ENCODE measurements at regions not wholly inside any gene's neighbourhood (a gene's known extent, or its start where the extent isn't known, plus 50 kb on each side); places are given as distances from the start of the nearest gene placed in this dataset.

GRCh38 chr1:30809514-30810263, 52.1 kb upstream of the LAPTM5 start:
- no peaks in the 10 kb centered on the region for H3K9me3 ChIP-seq (ENCODE audit: control insufficient read depth in 2 of 2, low read length in 2 of 2)
- H3K27ac ChIP-seq (ENCODE audit: low read depth in 2 of 2, low read length in 2 of 2): peak overlapping the region; percentile 13 to 59
- H3K27me3 ChIP-seq (ENCODE audit: control insufficient read depth in 2 of 2, insufficient read depth in 2 of 2, low read length in 2 of 2): peaks cover 9% of the 10 kb centered on the region in 2 donors
- no peak overlapping the region for H3K9ac ChIP-seq (ENCODE audit: low read depth in 1 of 2, low read length in 2 of 2)
- H3K4me3 ChIP-seq (ENCODE audit: low read length in 2 of 2): no peak overlapping the region
- peaks cover 2 to 3% of the 10 kb centered on the region in 2 donors for H3K4me1 ChIP-seq (ENCODE audit: control insufficient read depth in 2 of 2, insufficient read depth in 2 of 2, low read length in 2 of 2)
- no peaks in the 10 kb centered on the region for H3K36me3 ChIP-seq (ENCODE audit: control insufficient read depth in 2 of 2, insufficient read depth in 2 of 2, low read length in 2 of 2)

- peaks cover 7 to 9% of the 10 kb centered on the region in 2 donors for H3K27me3 ChIP-seq (ENCODE audit: control insufficient read depth in 2 of 2, insufficient read depth in 2 of 2, low read length in 2 of 2)
- no peak overlapping the region for H3K4me3 ChIP-seq (ENCODE audit: low read length in 2 of 2)
- peaks cover 2 to 3% of the 10 kb centered on the region in 2 donors for H3K4me1 ChIP-seq (ENCODE audit: control insufficient read depth in 2 of 2, insufficient read depth in 2 of 2, low read length in 2 of 2)
- H3K36me3 ChIP-seq (ENCODE audit: control insufficient read depth in 2 of 2, insufficient read depth in 2 of 2, low read length in 2 of 2): no peaks in the 10 kb centered on the region
- no peak overlapping the region for H3K9ac ChIP-seq (ENCODE audit: low read depth in 1 of 2, low read length in 2 of 2)
- H3K27ac ChIP-seq (ENCODE audit: low read depth in 2 of 2, low read length in 2 of 2): no peak overlapping the region
- no peaks in the 10 kb centered on the region for H3K9me3 ChIP-seq (ENCODE audit: control insufficient read depth in 2 of 2, low read length in 2 of 2)
Measured at GRCh38 chr1:30808067-30808662, 50.6 kb upstream of the LAPTM5 start.

GRCh38 chr1:30807318-30808066, 49.9 kb upstream of the LAPTM5 start:
- no peaks in the 10 kb centered on the region for H3K9me3 ChIP-seq (ENCODE audit: control insufficient read depth in 2 of 2, low read length in 2 of 2)
- no peak overlapping the region for H3K4me3 ChIP-seq (ENCODE audit: low read length in 2 of 2)
- peaks cover 7 to 9% of the 10 kb centered on the region in 2 donors for H3K27me3 ChIP-seq (ENCODE audit: control insufficient read depth in 2 of 2, insufficient read depth in 2 of 2, low read length in 2 of 2)
- H3K9ac ChIP-seq (ENCODE audit: low read depth in 1 of 2, low read length in 2 of 2): no peak overlapping the region
- no peak overlapping the region for H3K27ac ChIP-seq (ENCODE audit: low read depth in 2 of 2, low read length in 2 of 2)
- no peaks in the 10 kb centered on the region for H3K36me3 ChIP-seq (ENCODE audit: control insufficient read depth in 2 of 2, insufficient read depth in 2 of 2, low read length in 2 of 2)
- H3K4me1 ChIP-seq (ENCODE audit: control insufficient read depth in 2 of 2, insufficient read depth in 2 of 2, low read length in 2 of 2): peaks cover 2 to 3% of the 10 kb centered on the region in 2 donors

All from mucosa of rectum (tissue), 2 donors.